Gastroesophageal sphincter (tissue), 4 donors: ENCODE measurements at regions not wholly inside any gene's neighbourhood (a gene's known extent, or its start where the extent isn't known, plus 50 kb on each side); places are given as distances from the start of the nearest gene placed in this dataset.

Source experiments
- ATAC-seq: fragments of 150-250 bp; one replicate; pipeline ENCODE4 v1.9.1; 2016; ENCODE audit warnings: mild to moderate bottlenecking, moderate library complexity
- H3K27ac ChIP-seq, 4 donors: fragments of 200-600 bp; sonication (generic) in 3 of 4; 1 replicate in 3 of 4; 2 replicates in 1 of 4; pipeline ENCODE4 v1.5.1; 2016 to 2019
- H3K27me3 ChIP-seq: fragments of 200-600 bp; sonication (generic); one replicate; pipeline ENCODE4 v1.5.1; 2019
- H3K36me3 ChIP-seq, 2 donors: fragments of 200-600 bp; sonication (generic); one replicate each; pipeline ENCODE4 v1.5.1; 2019; ENCODE audit warnings: control low read depth in 1 of 2
- H3K4me1 ChIP-seq, 3 donors: fragments of 200-600 bp; sonication (generic); 1 replicate in 2 of 3; 2 replicates in 1 of 3; pipeline ENCODE4 v1.5.1; 2016 to 2019; ENCODE audit warnings: control low read depth in 2 of 3
- H3K4me3 ChIP-seq, 2 donors: fragments of 200-600 bp; sonication (generic); one replicate each; pipeline ENCODE4 v1.5.1; 2019; ENCODE audit warnings: mild to moderate bottlenecking in 1 of 2, moderate library complexity in 1 of 2
- H3K9me3 ChIP-seq, 3 donors: fragments of 200-600 bp; sonication (generic); one replicate each; pipeline ENCODE4 v1.5.1; 2017 to 2019; ENCODE audit warnings: control low read depth in 2 of 3
- CTCF ChIP-seq, 4 experiments: fragments of 200-600 bp in 2 of 4; fragments of 450-650 bp in 2 of 4; sonication (generic) in 1 of 4; IDR thresholded peaks; one replicate each; pipeline ENCODE4 v1.5.1; 2017 to 2019; ENCODE audit warnings: antibody characterized with exemption in 4 of 4, mild to moderate bottlenecking in 2 of 4, moderate library complexity in 2 of 4
- EP300 ChIP-seq: sonication (generic); formaldehyde crosslinking; IDR thresholded peaks from one replicate; pipeline ENCODE4 v1.6.1; 2017; ENCODE audit warnings: antibody characterized with exemption, mild to moderate bottlenecking
- POLR2A ChIP-seq, 2 donors: fragments of 450-650 bp; IDR thresholded peaks; one replicate each; pipeline ENCODE4 v1.6.1; 2017; ENCODE audit warnings: antibody characterized with exemption in 2 of 2, mild to moderate bottlenecking in 2 of 2, moderate library complexity in 1 of 2
- POLR2AphosphoS5 ChIP-seq: sonication (generic); formaldehyde crosslinking; IDR thresholded peaks from one replicate; pipeline ENCODE4 v1.6.1; 2017; ENCODE audit warnings: antibody characterized with exemption
- WGBS, 2 donors: methylation state at CpG; one replicate each; pipeline ENCODE4 v1.1.5; 2018; ENCODE audit warnings: low coverage in 1 of 2; 5-methylcytosine and 5-hydroxymethylcytosine counted together

- TF ChIP-seq POLR2AphosphoS5 (no peak), CTCF (IDR thresholded peaks at IDR 0.05) (no peak), POLR2A (IDR thresholded peaks at IDR 0.05) (no peak), EP300 (no peak)
- Histone ChIP-seq H3K4me1 (no peaks in the 10 kb centered on the region), H3K9me3 (peaks cover 0 to 15% (median 0%) of the 10 kb centered on the region in 3 donors), H3K4me3 (no peak overlapping the region), H3K27ac (no peak overlapping the region), H3K36me3 (no peaks in the 10 kb centered on the region), H3K27me3 (no peaks in the 10 kb centered on the region)
- ATAC-seq, result no peak
- 64 to 74% methylated on average over 1 of the region's 1 CpG for WGBS, 2 donors
Observed at GRCh38 chr16:76856112-76856511, 334.9 kb upstream of the MON1B start.

GRCh38 chr16:76857402-76857801, 333.6 kb upstream of the MON1B start:
- WGBS, 2 donors, result 38 to 50% methylated on average over 1 of the region's 1 CpG
- no peaks in the 10 kb centered on the region for H3K36me3 ChIP-seq
- TF ChIP-seq POLR2AphosphoS5, result no peak
- no peak for TF ChIP-seq EP300
- TF ChIP-seq CTCF (IDR thresholded peaks at IDR 0.05), result no peak
- TF ChIP-seq POLR2A (IDR thresholded peaks at IDR 0.05), result no peak
- H3K27me3 ChIP-seq, result no peaks in the 10 kb centered on the region
- H3K4me1 ChIP-seq, result no peaks in the 10 kb centered on the region
- H3K9me3 ChIP-seq, result peaks cover 0 to 15% (median 0%) of the 10 kb centered on the region in 3 donors
- no peak for ATAC-seq
- H3K27ac ChIP-seq, result no peak overlapping the region
- H3K4me3 ChIP-seq, result no peak overlapping the region

GRCh38 chr16:76862901-76863300, 328.1 kb upstream of the MON1B start:
- no peak for TF ChIP-seq CTCF (IDR thresholded peaks at IDR 0.05)
- TF ChIP-seq EP300, result no peak
- no peak for TF ChIP-seq POLR2A (IDR thresholded peaks at IDR 0.05)
- TF ChIP-seq POLR2AphosphoS5, result no peak
- no peak for ATAC-seq
- peaks cover 0 to 15% (median 0%) of the 10 kb centered on the region in 3 donors for H3K9me3 ChIP-seq
- H3K27ac ChIP-seq, result no peak overlapping the region
- H3K36me3 ChIP-seq, result no peaks in the 10 kb centered on the region
- H3K27me3 ChIP-seq, result no peaks in the 10 kb centered on the region
- H3K4me1 ChIP-seq, result no peaks in the 10 kb centered on the region
- no peak overlapping the region for H3K4me3 ChIP-seq

- H3K27ac ChIP-seq, result no peak overlapping the region
- TF ChIP-seq POLR2A (IDR thresholded peaks at IDR 0.05) (no peak), EP300 (no peak), CTCF (IDR thresholded peaks at IDR 0.05) (no peak), POLR2AphosphoS5 (no peak)
- no peaks in the 10 kb centered on the region for H3K4me1 ChIP-seq
- H3K36me3 ChIP-seq, result no peaks in the 10 kb centered on the region
- 50 to 54% methylated on average over 1 of the region's 1 CpG for WGBS, 2 donors
- no peaks in the 10 kb centered on the region for H3K27me3 ChIP-seq
- no peak overlapping the region for H3K4me3 ChIP-seq
- H3K9me3 ChIP-seq, result no peaks in the 10 kb centered on the region
- ATAC-seq, result no peak
Observed at GRCh38 chr16:76866994-76867393, 324.0 kb upstream of the MON1B start.

GRCh38 chr16:76875898-76876297, 315.1 kb upstream of the MON1B start:
- no peak for TF ChIP-seq EP300
- TF ChIP-seq CTCF (IDR thresholded peaks at IDR 0.05), result no peak
- TF ChIP-seq POLR2A (IDR thresholded peaks at IDR 0.05), result no peak
- no peak for TF ChIP-seq POLR2AphosphoS5
- Histone ChIP-seq H3K9me3 (no peaks in the 10 kb centered on the region), H3K4me3 (no peak overlapping the region), H3K36me3 (no peaks in the 10 kb centered on the region), H3K27ac (no peak overlapping the region), H3K27me3 (no peaks in the 10 kb centered on the region), H3K4me1 (no peaks in the 10 kb centered on the region)
- 0% methylated on average over 1 of the region's 1 CpG for WGBS, 2 donors
- ATAC-seq, result no peak
